Ishikawa (cell line): ENCODE measurements at regions not wholly inside any gene's neighbourhood (a gene's known extent, or its start where the extent isn't known, plus 50 kb on each side); places are given as distances from the start of the nearest gene placed in this dataset.

Source experiments
- CEBPB ChIP-seq: IDR thresholded peaks from 2 replicates; pipeline ENCODE4 v1.6.1; 2012
- CREB1 ChIP-seq: IDR thresholded peaks from 2 replicates; pipeline ENCODE4 v1.6.1; 2012; ENCODE audit warnings: low read depth
- EGR1 ChIP-seq: IDR thresholded peaks from 2 replicates; pipeline ENCODE4 v1.6.1; 2012
- EP300 ChIP-seq: IDR thresholded peaks from 2 replicates; pipeline ENCODE4 v1.6.1; 2012; ENCODE audit warnings: borderline replicate concordance
- RAD21 ChIP-seq: IDR thresholded peaks from 2 replicates; pipeline ENCODE4 v1.6.1; 2012; ENCODE audit warnings: low read depth
- TAF1 ChIP-seq: IDR thresholded peaks from 2 replicates; pipeline ENCODE4 v1.6.1; 2012; ENCODE audit warnings: low read depth, mild to moderate bottlenecking
- TF ChIP-seq, protein P1 (sequence below): IDR thresholded peaks from 2 replicates; pipeline ENCODE4 v1.6.1; 2012

DNA sequence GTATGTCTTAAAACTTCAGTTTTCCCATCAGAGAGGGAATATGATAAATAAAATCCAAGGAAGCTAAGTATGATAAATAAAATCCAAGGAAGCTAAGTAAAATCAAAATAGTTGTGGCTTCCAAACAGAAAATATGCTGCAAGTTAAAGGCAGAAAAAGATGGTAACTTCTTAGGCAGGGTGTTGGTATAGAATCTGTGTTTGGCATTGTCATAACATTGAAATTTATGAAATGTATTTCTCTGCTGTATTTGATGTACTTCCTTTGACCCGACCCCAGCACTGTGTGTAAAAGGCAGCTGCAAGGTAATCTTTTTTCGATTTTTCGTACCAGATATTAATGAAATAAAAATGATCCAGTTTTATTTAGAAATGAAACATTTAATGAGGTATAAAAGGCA, 537.2 kb downstream of the TFEC start:
- no peak for TF ChIP-seq TAF1
- no peak for TF ChIP-seq CEBPB
- TF ChIP-seq, protein P1, sequence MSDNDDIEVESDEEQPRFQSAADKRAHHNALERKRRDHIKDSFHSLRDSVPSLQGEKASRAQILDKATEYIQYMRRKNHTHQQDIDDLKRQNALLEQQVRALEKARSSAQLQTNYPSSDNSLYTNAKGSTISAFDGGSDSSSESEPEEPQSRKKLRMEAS, result no peak
- TF ChIP-seq CREB1, result no peak
- no peak for TF ChIP-seq EGR1
- no peak for TF ChIP-seq RAD21
- no peak for TF ChIP-seq EP300
